Superior temporal gyrus (tissue), 1 donor: ENCODE measurements at regions not wholly inside any gene's neighbourhood (a gene's known extent, or its start where the extent isn't known, plus 50 kb on each side); places are given as distances from the start of the nearest gene placed in this dataset.
A peak's percentile ranks its signal among the peaks of the same experiment; 100 is the strongest.
"Not testable (repeated sequence)": the region's sequence is repeated elsewhere in the genome, so short reads cannot be mapped to it uniquely, and the experiment has no call there.

Experiments used
- DNase-seq: peaks from one replicate; pipeline ENCODE4 v3.0.0-alpha.2; 2016; ENCODE audit errors: extremely low spot score

- no peak for DNase-seq
Observed at GRCh38 chr18:73549236-73549635, 598.4 kb downstream of the FBXO15 start.

- no peak for DNase-seq
Observed at GRCh38 chr18:73545472-73545871, 602.2 kb downstream of the FBXO15 start.

- DNase-seq, result no peak
Observed at GRCh38 chr18:73544617-73545016, 603.0 kb downstream of the FBXO15 start.

- no peak for DNase-seq
Observed at GRCh38 chr18:73544032-73544431, 603.6 kb downstream of the FBXO15 start.

- no peak for DNase-seq
Observed at GRCh38 chr18:73535990-73536389, 611.6 kb downstream of the FBXO15 start.

- no peak for DNase-seq
Observed at GRCh38 chr18:73535189-73535588, 612.4 kb downstream of the FBXO15 start.

GRCh38 chr18:73531601-73532000 is 616.0 kb downstream of the FBXO15 start:
- DNase-seq, result no peak

GRCh38 chr18:73528066-73528465 is 619.6 kb downstream of the FBXO15 start:
- DNase-seq, result no peak

GRCh38 chr18:73520229-73520628 is 627.4 kb downstream of the FBXO15 start:
- no peak for DNase-seq

- not testable (repeated sequence) for DNase-seq
Observed at GRCh38 chr18:73516056-73516455, 631.6 kb downstream of the FBXO15 start.

GRCh38 chr18:73514449-73514848 is 633.2 kb downstream of the FBXO15 start:
- DNase-seq, result no peak

- DNase-seq, result no peak
Observed at GRCh38 chr18:73511771-73512503, 635.7 kb downstream of the FBXO15 start.

GRCh38 chr18:73509460-73509859 is 638.2 kb downstream of the FBXO15 start:
- no peak for DNase-seq

- no peak for DNase-seq
Observed at GRCh38 chr18:73503326-73503725, 635.5 kb upstream of the NETO1 start.

GRCh38 chr18:73487966-73488365 is 620.2 kb upstream of the NETO1 start:
- no peak for DNase-seq

- peak; percentile 40 for DNase-seq
Observed at GRCh38 chr18:73485166-73485565, 617.4 kb upstream of the NETO1 start.

- no peak for DNase-seq
Observed at GRCh38 chr18:73482901-73483300, 615.1 kb upstream of the NETO1 start.

GRCh38 chr18:73479477-73479876 is 611.7 kb upstream of the NETO1 start:
- no peak for DNase-seq

GRCh38 chr18:73478191-73478590 is 610.4 kb upstream of the NETO1 start:
- no peak for DNase-seq

- DNase-seq, result no peak
Observed at GRCh38 chr18:73476031-73476430, 608.2 kb upstream of the NETO1 start.

GRCh38 chr18:73462092-73462491 is 594.3 kb upstream of the NETO1 start:
- peak; percentile 50 for DNase-seq

GRCh38 chr18:73461780-73462059 is 593.9 kb upstream of the NETO1 start:
- DNase-seq, result no peak

GRCh38 chr18:73461038-73461779 is 593.4 kb upstream of the NETO1 start:
- no peak for DNase-seq
